Putamen (tissue), 1 donor: ENCODE measurements at regions not wholly inside any gene's neighbourhood (a gene's known extent, or its start where the extent isn't known, plus 50 kb on each side); places are given as distances from the start of the nearest gene placed in this dataset.
"Not testable (repeated sequence)": the region's sequence is repeated elsewhere in the genome, so short reads cannot be mapped to it uniquely, and the experiment has no call there.

Source experiments
- DNase-seq: peaks from one replicate; pipeline ENCODE4 v3.0.0-alpha.2; 2016; ENCODE audit warnings: low spot score

DNA sequence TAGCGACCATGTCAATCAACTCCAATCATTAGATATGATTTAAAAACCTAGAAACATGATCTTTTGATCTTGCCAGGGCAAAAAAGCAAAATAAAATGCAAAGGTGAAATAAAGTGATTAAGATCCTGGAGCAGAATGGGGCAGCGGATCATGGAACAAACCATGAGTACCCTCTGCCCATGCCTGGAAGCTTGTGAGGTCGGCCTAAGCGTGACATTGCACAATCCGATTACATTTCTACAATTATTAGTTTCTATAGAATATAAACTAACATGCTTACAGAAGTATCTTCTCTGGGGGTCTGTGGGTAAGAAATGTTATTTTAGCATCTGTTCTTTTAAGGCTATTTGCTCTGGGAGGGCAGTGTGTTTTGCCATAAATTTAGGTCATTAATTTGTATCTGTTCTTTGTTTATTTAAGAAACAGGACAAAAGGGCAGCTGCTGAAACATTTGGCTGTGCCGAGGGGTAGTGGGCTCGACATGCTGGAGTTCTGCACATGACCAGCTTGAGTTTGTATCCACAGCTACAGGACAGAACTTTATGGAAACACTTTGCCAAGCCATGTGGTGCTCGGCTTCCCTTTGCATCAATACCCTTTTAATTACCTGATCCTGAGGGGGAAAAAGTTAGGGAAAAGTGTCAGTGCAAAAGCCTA is 55.9 kb downstream of the ZBTB18 start:
- no peak for DNase-seq

DNA sequence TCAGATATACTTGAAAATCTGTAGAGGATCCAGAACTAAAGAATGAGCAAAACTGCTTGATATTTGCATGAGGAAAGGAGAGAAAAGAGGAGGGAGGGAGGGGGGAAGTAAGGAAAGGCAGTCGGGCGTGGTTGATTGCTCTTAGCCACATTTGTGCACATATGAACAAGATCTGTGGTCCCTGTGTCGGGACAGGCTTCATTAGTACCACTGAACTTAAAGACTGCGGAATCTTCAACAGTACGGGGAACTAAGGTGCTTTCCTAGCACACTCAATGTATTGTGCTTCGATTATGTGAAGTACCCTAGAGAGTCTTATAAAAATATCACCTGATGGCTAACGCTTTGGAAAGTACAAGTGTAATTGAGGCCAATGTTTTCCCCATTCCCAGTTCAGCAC is 59.9 kb downstream of the ZBTB18 start:
- no peak for DNase-seq

DNA sequence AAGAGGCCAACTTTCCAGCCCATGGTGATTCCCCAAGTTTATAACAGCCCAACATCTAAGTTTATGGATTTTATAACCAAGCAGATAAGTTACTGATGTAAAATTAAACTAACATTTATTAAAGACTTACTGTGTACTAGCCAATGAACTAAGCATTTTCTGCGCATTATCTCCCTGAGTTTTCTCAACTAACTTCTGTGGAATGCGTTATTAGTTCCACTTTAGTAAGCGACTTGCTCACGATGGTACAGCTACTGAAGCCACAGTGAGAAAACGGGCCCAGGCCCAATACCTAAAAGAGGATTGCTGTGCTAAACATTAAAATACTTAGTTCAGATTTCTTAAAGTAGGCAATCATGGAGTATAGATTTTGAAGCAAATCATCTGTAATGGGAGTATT is 61.0 kb downstream of the ZBTB18 start:
- DNase-seq: no peak

DNA sequence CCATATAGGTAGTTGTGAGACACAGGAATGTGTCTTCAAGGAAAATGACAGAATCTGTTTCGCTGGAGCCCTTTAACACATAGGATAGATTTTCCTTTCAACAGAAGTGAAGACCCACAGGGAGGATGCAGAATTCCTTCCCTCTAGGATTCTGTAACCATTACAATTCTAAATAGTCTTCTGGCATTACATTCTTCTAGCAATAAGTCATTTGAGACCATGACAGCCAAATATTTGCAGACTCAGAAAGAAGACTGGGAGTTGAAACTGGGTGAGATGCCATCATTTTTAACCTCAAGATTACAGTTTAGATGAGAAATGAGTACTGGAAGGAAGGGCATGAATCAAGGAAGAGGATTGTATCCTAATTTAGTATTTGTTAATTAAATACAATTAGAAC is 61.6 kb downstream of the ZBTB18 start:
- no peak for DNase-seq

DNA sequence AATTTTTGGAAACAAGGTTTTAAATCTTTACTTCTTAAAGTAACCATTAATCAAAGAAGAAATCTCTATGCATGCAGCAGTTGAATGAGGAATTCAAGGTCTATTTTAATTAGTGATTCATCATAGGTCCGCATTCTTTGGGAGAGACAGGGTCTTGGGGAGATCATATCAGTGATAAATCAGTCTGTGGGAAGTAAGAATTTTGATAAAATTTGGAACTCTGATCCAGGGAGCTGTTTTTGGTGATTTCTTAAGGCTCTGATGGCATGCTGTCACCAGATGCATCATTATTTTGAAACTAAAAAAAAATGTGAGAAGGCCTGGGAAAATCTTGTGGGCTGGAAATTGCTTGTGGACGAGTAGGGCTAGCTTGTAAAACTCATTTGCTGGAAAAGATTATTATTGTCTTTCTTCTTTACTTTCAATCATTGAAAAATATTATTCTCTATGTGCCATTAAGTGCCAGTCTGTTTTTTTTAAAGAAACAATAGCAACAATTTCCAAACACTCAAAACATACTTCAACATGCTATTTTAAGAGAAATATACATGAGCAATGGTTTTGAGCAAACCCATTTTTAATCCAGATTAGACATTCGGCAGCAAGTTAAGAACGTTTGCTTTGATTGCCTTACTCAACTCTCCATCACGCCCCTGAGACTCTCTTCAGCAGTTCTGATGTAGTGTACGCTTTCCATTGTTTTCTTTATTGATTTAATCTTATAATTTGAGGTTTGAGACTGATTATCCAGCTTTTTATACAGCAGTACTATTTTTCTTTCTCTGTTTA is 62.6 kb downstream of the ZBTB18 start:
- DNase-seq: no peak

DNA sequence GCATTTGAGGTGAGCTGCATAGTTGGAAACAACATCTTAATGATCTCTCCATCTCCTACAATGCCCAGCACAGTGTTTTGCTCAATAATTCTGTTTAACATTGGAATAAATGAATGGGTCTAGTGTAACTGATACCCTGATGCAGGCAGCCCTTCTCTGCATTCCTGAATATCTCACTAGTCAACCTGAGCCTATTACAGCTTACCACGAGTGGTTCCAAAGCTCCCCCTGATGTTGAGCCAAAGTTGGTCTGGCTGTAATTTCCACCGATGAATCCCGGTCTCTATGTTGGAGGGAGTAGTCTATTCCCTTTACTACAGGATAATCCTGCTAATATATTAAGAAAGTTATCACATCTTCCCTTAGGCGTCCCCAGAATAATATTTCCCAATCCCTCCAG is 63.8 kb downstream of the ZBTB18 start:
- no peak for DNase-seq

DNA sequence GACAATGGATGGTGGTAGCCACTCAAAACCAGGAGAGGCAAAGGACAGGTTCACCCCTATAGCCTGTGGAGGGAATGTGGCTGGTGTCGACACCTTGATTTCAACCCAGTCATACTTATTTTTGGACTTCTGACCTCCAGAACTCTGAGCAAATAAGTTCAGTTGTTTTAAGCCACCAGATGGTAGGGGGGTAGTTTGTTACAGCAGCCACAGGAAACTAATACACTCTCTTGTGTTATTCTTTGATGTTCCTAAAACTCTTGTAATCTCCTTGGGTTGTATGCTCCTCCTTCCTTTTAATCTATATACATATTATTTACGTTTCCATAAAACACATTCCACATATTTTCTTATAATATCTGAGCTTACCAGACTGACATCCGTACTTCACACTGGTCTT is 65.9 kb downstream of the ZBTB18 start:
- no peak for DNase-seq

DNA sequence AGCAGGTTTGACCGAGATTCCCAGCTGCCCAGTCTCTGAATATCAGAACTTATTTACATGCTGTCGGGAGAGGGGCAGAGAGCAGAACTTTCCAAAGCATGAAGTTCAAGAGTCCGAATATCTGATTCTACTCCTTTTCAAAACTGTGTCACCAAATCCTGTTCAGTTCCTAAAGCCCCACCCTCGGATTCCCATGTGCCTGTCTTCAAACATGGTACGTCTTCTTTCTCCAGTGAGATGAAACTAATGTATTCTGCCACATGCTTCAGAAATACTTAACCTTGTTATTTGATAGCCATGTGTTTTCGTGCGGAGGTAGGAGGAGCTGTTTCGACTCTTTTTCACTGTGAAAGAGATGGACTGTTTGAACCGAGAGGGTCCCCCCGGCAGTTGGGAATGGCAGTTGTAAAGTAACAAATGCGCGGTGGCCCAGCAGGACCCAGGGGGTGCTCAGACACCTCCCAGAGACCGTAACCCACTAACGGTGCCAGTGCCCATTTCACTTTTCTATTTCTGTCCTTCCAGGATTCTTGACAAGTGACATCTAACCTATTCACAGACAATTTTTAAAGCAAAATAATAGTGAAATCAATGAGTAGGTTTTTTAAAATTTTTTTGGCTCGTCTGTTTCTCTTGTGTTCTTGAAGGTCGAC is 67.2 kb downstream of the ZBTB18 start:
- no peak for DNase-seq

DNA sequence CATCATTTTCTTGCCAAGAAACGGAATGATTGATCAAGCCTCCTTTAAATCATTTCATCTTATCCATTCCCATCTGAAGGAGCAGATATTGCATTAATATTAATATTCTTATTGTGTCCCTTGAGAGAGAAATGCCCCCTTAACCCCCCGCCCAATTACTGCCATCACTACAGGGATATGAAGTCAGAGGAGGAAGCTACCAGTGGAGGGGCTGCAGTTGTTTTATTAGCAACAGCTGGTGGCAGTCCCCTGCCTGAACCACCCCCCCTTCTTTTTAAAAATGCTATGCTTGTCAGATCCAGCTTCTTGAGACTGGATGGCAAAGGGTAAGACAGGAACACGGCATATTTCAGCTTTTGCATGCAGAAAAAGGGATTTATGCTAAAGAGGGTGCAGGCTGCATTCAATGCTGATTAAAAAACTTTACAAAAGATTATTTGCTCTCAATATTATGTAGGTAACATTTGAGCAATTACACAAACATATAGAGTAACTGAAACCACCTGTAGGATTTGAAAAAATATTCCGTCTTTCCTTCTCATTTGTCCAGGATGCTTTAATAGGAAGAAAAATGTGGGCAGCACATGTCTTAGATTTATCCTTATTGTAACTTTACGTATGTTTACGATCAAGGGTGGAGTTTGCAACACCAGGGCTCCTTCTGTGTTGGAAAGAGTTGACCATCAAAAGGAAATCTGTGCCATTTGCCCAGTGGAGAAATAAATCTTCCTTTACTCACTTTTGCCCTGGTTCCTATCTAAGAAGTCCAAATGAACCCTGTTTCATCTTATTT is 77.7 kb downstream of the ZBTB18 start:
- no peak for DNase-seq

DNA sequence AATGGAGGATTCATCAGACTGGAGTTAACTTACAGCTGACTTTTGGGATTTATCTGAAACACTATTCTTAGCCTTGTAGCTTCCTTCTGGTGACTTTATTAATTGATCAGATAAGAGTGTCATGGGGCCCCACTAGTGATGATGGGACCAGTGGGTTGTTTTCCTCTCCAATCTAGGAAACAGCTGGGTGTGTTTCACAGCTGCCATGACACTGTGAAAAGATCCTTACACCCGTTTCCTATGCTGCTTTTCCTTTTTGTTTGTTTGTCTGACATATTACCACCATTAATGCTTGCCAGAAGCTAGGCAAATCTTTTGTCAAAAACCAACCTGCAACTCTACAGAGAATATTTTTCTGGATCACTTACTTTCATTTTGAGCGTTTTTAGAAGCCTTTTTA is 86.2 kb downstream of the ZBTB18 start:
- no peak for DNase-seq

DNA sequence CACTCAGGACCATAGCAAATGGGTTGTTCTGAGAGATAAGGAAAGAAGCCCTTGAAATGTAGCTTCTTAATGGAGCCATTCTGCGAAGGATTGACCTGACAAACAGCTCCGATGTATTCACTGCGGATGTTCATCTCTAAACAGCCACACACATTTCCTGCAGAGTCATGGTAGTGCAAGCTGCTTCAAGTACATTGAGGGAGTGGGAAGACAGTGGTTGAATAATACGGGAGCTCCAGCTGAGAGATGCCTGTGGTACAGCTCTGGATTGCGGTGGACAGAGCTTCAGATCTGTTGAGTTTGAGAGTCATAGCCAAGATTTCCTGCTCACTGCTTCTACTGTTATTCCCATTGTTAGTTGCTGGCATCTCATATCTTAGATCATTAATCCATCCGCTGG is 86.6 kb downstream of the ZBTB18 start:
- DNase-seq: no peak

DNA sequence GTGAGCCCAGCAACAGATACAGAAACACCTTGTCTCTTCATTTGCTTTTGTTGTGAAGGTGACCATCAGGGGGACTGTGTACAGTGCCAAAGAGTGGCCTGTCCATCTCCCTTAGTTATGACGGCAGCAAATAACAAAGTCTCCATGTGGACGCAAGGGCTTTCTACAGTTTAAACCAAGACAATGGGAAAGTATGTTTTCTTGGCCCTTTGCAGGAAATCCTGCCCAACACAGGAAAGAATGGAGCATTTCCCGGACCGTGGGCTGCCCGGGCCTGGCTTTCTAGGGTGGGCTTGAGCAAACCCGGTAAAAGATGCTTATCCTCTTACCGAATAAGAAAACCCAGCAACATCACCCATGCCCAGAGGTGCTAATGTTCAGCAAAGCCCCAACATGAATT is 87.3 kb downstream of the ZBTB18 start:
- DNase-seq: no peak

DNA sequence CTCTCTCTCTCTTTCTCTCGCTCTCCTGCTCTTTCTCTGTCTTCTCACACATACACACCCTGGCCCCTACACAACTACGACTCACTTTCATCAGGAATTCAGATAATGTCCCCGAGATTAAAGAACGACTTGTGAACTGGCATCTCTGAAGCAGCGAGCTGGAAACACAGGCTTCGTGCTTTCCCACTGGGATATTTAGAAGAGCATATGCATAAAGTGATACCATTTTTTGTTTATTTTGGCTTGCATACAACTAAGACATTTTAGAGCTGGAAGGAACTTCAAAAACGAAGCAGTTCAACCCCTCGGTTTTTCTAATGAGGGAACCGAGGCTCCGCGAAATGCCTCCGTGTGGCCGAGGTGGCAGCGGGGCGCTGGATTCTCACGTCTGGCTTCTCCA is 88.6 kb downstream of the ZBTB18 start:
- DNase-seq: no peak

DNA sequence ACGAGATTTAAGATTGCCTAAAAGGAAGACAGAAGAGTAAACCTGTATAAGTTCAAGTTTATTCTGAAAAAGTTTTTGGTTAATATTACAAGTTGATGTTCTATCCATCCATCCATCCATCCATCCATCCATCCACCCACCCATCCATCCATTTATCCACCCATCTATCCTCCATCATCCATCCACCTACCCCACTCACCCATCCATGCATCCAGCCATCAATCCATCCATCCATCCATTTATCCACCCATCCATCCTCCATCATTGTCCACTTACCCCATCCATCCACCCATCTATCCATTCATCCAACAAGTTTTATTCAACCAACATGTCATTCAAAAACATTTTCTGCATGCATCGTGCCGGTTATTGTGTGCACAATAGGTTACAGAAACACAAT is 89.3 kb downstream of the ZBTB18 start:
- no peak for DNase-seq

DNA sequence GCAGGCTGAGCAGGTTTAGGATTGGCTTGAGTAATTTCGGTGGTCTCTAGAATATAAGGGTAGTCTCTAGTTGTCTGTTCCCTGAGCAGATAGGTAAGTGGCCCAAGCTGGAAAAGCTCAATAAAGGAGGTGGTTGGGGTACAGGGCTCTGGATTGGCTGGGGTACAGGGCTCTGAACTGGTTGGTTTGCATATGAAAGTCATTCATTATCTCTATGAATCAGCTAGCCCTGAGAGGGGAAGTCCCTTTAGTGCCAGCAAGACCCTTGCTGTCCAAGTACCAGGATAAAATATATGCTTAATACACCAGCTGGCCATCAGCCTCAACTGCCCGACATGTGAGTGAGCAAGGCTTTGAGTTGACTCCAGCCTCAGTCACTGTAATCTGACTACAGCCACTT is 93.0 kb downstream of the ZBTB18 start:
- DNase-seq: no peak

DNA sequence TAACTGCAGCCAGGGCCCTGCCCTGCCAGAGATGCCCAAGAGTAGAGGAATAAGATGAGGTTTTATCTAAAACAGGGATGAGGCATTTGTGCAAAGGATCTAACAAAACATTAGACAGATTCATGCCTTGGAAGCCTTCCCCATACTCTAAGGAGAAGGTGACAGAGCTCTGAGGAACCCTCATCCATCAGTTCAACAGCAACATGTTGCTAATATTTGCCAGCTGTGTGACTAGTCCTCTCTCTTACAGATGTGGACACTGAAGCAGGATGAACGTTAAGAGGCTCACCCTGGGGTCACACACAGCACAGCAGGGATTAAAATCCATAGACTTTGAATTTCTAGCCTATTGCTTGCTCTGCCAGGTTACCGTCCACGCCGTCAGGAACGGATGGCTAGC is 99.0 kb downstream of the ZBTB18 start:
- DNase-seq: no peak

DNA sequence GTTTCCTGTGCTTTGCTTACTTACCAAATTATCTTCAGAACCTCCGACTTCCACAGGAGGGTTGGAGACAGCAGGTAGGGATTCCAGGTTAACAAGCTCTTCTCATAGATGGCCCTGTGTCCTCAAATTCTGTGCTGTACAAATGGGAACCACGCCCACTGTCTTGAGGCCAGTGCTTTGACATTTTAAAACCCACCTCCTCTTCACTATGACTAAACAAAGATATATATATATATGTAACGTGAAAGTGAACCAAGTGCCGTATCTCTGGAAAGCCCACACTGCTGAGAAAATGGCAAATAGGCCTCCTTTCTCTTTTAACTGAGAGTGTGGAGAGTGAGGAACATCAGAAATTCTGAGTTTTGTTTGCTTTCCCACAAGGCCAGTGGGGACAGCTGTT is 99.6 kb downstream of the ZBTB18 start:
- DNase-seq: no peak

DNA sequence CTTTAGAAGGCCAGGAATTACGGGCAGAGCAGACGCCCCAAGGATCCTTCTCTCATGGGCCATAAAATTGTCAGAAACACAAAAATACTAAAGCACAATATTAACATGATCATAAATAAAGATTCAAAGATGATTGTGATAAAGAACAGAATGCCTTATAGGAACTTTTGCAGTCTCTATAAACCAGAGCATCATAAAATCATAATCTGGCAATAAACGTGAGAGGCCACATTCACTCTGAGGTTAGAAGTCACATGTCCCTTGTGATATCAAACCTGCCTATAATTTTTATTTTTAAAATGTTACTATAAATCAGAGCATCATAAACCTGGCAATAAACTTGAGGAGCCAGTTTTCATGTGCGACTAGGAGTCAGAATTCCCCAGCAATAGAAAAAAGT is 100.5 kb downstream of the ZBTB18 start:
- no peak for DNase-seq

DNA sequence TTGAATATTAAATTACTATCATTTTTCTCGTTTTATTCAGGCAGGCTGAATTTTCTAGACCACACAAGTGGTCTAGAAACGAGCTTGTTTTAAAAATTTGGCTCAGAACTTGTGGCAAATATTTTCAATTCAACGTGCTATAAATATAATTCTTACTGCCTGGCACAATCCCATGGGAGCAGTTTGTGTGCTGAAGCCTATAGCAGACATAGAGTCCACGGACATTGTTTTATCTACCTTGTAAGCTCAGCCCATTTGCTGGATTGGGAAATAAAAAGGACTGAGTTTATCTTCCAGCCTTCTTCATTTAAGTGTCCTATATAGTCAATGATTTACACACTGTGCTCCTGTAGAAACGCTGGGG is 103.4 kb downstream of the ZBTB18 start:
- no peak for DNase-seq

DNA sequence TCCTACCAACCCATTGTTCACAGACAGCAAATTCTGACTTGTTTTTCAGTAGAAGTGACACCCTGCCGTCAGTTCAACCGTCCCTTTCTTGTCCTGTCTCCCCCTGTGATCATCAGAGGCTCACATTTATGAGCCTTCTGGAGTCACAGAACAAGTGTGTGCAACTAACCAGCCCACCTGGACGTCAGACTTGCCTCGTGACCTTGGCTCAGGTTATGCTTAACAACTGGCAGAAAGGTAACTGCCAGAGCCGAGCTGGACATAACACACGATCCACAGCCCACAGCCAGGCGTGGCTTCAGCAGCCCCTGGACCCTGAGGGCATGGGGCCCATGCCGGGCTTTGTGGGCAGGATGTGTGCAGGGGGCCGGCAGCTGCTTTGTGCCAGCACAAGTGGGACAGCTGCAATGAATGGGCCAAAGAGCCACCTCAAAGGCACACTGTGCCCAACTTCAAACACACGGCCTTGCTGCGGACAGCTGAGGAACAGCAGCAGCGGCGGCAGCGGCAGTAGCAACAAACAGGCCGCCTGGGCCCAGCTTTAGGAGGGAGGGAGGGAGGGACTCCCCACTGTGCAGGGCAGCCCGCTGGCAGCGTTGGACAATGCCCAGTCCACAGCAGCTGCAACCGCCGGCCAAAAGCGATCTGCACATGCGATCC is 103.9 kb downstream of the ZBTB18 start:
- peak; percentile 76 for DNase-seq

DNA sequence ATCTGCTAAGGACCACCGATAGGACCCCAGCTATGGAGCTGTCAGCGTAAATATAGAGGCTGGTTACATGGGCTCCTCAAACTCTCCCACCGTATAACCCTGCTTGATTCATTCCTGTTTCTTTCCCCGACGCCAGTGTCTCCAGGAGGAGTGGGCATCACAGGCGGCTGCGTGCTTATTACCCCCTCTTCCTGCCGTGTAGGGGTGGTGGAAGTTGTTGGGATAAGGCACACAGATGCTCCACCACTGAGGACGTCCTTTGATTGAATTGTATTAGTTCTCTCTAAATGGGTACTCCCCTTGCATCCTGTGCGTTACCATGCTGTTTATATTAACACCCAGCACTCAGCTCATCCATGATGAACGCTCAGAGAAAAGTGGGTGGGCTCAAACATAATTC is 104.6 kb downstream of the ZBTB18 start:
- no peak for DNase-seq

DNA sequence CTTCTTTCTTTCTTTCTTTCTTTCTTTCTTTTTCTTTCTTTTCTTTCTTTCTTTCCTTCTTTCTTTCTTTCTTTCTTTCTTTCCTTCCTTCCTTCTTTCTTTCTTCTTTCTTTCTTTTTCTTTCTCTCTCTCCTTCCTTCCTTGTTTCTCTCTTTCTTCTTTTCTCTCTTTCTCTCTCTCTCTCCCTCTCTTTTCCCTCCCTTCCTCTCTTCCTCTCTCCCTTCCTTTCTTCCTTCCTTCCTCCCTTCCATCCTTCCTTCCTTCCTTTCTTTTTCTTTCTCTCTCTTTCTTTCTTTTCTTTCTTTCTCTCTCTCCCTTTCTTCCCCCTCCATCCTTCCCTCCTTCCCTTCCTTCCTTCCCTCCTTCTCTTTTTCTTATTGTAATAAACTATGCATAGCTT is 105.5 kb downstream of the ZBTB18 start:
- not testable (repeated sequence) for DNase-seq
